Suprapubic skin (tissue), 4 donors: ENCODE measurements at regions not wholly inside any gene's neighbourhood (a gene's known extent, or its start where the extent isn't known, plus 50 kb on each side); places are given as distances from the start of the nearest gene placed in this dataset.

Source experiments
- DNase-seq, 2 donors: peaks; one replicate each; pipeline ENCODE4 v3.0.0-alpha.2; 2019; ENCODE audit warnings: low spot score in 2 of 2
- H3K27ac ChIP-seq: fragments of 200-600 bp; sonication (generic); one replicate; pipeline ENCODE4 v1.5.1; 2019
- H3K27me3 ChIP-seq: fragments of 200-600 bp; sonication (generic); one replicate; pipeline ENCODE4 v1.5.1; 2019
- H3K36me3 ChIP-seq: fragments of 200-600 bp; sonication (generic); one replicate; pipeline ENCODE4 v1.5.1; 2019
- H3K4me1 ChIP-seq: fragments of 200-600 bp; sonication (generic); one replicate; pipeline ENCODE4 v1.5.1; 2019
- H3K4me3 ChIP-seq: fragments of 200-600 bp; sonication (generic); one replicate; pipeline ENCODE4 v1.5.1; 2019; ENCODE audit warnings: mild to moderate bottlenecking
- H3K9me3 ChIP-seq: fragments of 200-600 bp; sonication (generic); one replicate; pipeline ENCODE4 v1.5.1; 2019
- EP300 ChIP-seq: sonication (generic); formaldehyde crosslinking; IDR thresholded peaks from one replicate; pipeline ENCODE4 v1.6.1; 2017; ENCODE audit warnings: antibody characterized with exemption
- POLR2A ChIP-seq, 2 donors: fragments of 450-650 bp; IDR thresholded peaks; one replicate each; pipeline ENCODE4 v1.6.1; 2017; ENCODE audit warnings: antibody characterized with exemption in 2 of 2, mild to moderate bottlenecking in 2 of 2, moderate library complexity in 2 of 2
- POLR2AphosphoS5 ChIP-seq, 3 donors: sonication (generic); formaldehyde crosslinking; IDR thresholded peaks; one replicate each; pipeline ENCODE4 v1.6.1; 2017; ENCODE audit warnings: antibody characterized with exemption in 3 of 3
- WGBS: methylation state at CpG from one replicate; pipeline ENCODE4 v1.1.5; 2018; 5-methylcytosine and 5-hydroxymethylcytosine counted together
- TF ChIP-seq, protein P1 (sequence below), 2 donors: fragments of 200-600 bp in 1 of 2; fragments of 450-650 bp in 1 of 2; sonication (generic) in 1 of 2; IDR thresholded peaks; one replicate each; pipeline ENCODE4 v1.5.1; 2016 to 2019; ENCODE audit warnings: antibody characterized with exemption in 2 of 2, mild to moderate bottlenecking in 1 of 2, moderate library complexity in 1 of 2

GRCh38 chr20:63106765-63107448 is 100.1 kb upstream of the BHLHE23 start:
- TF ChIP-seq, protein P1, sequence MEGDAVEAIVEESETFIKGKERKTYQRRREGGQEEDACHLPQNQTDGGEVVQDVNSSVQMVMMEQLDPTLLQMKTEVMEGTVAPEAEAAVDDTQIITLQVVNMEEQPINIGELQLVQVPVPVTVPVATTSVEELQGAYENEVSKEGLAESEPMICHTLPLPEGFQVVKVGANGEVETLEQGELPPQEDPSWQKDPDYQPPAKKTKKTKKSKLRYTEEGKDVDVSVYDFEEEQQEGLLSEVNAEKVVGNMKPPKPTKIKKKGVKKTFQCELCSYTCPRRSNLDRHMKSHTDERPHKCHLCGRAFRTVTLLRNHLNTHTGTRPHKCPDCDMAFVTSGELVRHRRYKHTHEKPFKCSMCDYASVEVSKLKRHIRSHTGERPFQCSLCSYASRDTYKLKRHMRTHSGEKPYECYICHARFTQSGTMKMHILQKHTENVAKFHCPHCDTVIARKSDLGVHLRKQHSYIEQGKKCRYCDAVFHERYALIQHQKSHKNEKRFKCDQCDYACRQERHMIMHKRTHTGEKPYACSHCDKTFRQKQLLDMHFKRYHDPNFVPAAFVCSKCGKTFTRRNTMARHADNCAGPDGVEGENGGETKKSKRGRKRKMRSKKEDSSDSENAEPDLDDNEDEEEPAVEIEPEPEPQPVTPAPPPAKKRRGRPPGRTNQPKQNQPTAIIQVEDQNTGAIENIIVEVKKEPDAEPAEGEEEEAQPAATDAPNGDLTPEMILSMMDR (IDR thresholded peaks at IDR 0.05) = no peak
- Histone ChIP-seq H3K4me1 (peaks cover 10% of the 10 kb centered on the region), H3K27ac (no peak overlapping the region), H3K9me3 (no peaks in the 10 kb centered on the region), H3K27me3 (peaks cover 6% of the 10 kb centered on the region), H3K4me3 (no peak overlapping the region), H3K36me3 (no peaks in the 10 kb centered on the region)
- DNase-seq = peak in 1 of 2 donors; percentile 68
- 83% methylated on average over 16 of the region's 16 CpGs for WGBS

DNA sequence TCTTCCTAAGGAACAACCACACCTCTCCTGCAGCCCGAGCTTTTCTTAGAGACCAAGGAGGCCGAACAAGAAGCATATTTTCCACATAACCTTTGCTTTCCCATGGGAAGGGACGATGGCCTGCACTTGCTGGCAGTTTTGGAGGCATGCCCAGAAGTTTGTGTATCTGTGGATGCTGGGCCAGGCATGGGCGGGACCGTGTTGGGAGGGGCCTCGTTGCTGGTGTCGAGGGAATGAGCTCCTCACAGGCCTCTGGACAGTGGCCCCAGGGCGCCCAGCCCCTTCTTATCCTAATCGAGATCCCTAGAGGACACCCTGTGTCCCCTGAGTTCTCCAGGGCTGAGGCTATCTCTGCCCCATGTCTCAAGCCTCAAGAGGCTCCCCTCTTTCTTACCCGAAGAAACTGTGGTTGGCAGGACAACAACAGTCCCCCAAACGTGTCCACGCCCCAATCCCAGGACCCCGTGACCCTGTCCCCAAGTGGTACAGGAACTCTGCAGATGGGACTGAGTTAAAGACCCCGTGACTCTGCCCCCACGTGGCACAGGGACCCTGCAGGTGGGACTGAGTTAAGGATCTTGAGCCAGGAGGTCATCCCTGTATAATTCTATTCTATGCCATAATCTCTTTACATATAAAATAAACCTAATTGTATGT is 99.5 kb upstream of the BHLHE23 start:
- Histone ChIP-seq H3K4me3 (no peak overlapping the region), H3K9me3 (no peaks in the 10 kb centered on the region), H3K27me3 (peaks cover 8% of the 10 kb centered on the region), H3K27ac (no peak overlapping the region), H3K36me3 (no peaks in the 10 kb centered on the region), H3K4me1 (peaks cover 14% of the 10 kb centered on the region)
- TF ChIP-seq EP300 (no peak), POLR2A (IDR thresholded peaks at IDR 0.05) (no peak), POLR2AphosphoS5 (IDR thresholded peaks at IDR 0.05) (no peak)
- TF ChIP-seq, protein P1 (IDR thresholded peaks at IDR 0.05) = no peak
- DNase-seq = peak in 1 of 2 donors; percentile 78
- WGBS = 59% methylated on average over 13 of the region's 15 CpGs

DNA sequence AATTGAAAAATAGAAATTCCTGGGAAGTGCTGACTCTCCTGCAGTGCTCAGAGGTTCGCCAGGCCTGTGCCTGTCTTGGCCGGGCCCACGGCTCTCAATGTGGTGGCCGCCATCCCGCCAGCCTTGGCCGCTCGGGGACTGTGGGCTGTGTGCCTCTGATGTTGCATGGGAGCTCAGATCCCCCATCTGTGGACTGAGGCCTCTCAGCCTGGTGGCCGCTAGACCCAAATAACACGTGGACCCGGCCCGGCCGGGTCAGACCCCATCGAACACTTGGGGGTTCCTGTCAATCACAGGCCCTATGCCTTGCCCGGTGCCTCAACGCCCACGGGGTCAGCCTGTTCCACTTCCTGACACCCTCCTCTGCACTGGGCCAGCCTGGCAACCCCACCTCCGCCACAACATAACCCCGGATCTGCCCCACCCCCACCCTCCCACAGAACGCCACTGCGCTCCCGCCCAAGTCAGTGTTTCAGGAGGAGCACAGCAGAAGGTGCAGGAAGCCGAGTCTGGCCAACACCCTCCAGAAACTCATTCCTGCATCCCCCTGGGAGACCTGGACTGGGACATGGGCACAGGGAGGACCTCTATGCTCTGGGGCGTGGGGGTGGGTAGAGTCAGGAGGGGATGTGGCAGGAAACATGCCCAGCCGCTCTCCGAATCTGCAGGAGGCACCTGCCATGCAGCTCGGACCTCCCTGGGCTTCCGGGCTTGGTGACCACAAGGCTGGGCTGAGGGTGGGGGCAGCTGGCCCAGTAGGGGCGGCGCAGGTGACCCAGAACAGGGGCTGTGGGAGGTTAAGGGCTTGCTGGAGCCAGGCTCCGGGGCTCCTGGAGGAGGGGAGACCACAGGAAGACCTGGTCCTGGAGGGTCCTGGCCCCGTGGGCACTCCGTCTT is 98.7 kb upstream of the BHLHE23 start:
- Histone ChIP-seq H3K27me3 (peaks cover 15% of the 10 kb centered on the region), H3K27ac (no peak overlapping the region), H3K4me1 (peaks cover 14% of the 10 kb centered on the region), H3K9me3 (no peaks in the 10 kb centered on the region), H3K4me3 (no peak overlapping the region), H3K36me3 (no peaks in the 10 kb centered on the region)
- 67% methylated on average over 3 of the region's 32 CpGs for whole genome bisulfite sequencing
- DNase-seq = peak in 1 of 2 donors; percentile 74
- no peak for TF ChIP-seq EP300
- TF ChIP-seq, protein P1 (IDR thresholded peaks at IDR 0.05) = no peak
- no peak for TF ChIP-seq POLR2AphosphoS5 (IDR thresholded peaks at IDR 0.05)
- TF ChIP-seq POLR2A (IDR thresholded peaks at IDR 0.05) = no peak

- no peaks in the 10 kb centered on the region for H3K9me3 ChIP-seq
- H3K4me3 ChIP-seq = no peak overlapping the region
- H3K4me1 ChIP-seq = peaks cover 14% of the 10 kb centered on the region
- peaks cover 24% of the 10 kb centered on the region for H3K27me3 ChIP-seq
- TF ChIP-seq EP300 (no peak), POLR2A (IDR thresholded peaks at IDR 0.05) (no peak), POLR2AphosphoS5 (IDR thresholded peaks at IDR 0.05) (no peak)
- TF ChIP-seq, protein P1 (IDR thresholded peaks at IDR 0.05) = no peak
- 80% methylated on average over 10 of the region's 19 CpGs for WGBS
- H3K36me3 ChIP-seq = no peaks in the 10 kb centered on the region
- peak in 1 of 2 donors; percentile 67 for DNase-seq
- no peak overlapping the region for H3K27ac ChIP-seq
Observed at GRCh38 chr20:63104312-63105181, 97.8 kb upstream of the BHLHE23 start.
